Osteocyte (in vitro differentiated cells): ENCODE measurements at regions not wholly inside any gene's neighbourhood (a gene's known extent, or its start where the extent isn't known, plus 50 kb on each side); places are given as distances from the start of the nearest gene placed in this dataset.

ENCODE experiments used
- DNase-seq: peaks from one replicate; pipeline ENCODE4 v3.0.0; 2021; ENCODE audit warnings: mixed read lengths; ENCODE audit not compliant: unreplicated experiment; ENCODE audit errors: extremely low spot score
- H3K27ac Mint-ChIP-seq: one replicate; pipeline ENCODE4 v1.8.0; 2021; ENCODE audit warnings: mild to moderate bottlenecking, mixed read lengths; ENCODE audit not compliant: unreplicated experiment
- H3K27me3 Mint-ChIP-seq: one replicate; pipeline ENCODE4 v1.8.0; 2021; ENCODE audit warnings: mixed read lengths; ENCODE audit not compliant: unreplicated experiment
- H3K36me3 Mint-ChIP-seq: one replicate; pipeline ENCODE4 v1.8.0; 2021; ENCODE audit warnings: mixed read lengths; ENCODE audit not compliant: unreplicated experiment
- H3K4me1 Mint-ChIP-seq: one replicate; pipeline ENCODE4 v1.8.0; 2021; ENCODE audit warnings: mixed read lengths; ENCODE audit not compliant: unreplicated experiment
- H3K4me3 Mint-ChIP-seq: one replicate; pipeline ENCODE4 v1.8.0; 2021; ENCODE audit warnings: mild to moderate bottlenecking, moderate library complexity, mixed read lengths; ENCODE audit not compliant: unreplicated experiment
- H3K9me3 Mint-ChIP-seq: one replicate; pipeline ENCODE4 v1.8.0; 2021; ENCODE audit warnings: mixed read lengths; ENCODE audit not compliant: unreplicated experiment
- TF ChIP-seq, protein P1 (sequence below): fragments of 200-600 bp; sonication (generic); IDR thresholded peaks from 2 replicates; pipeline ENCODE4 v1.5.0; 2021; ENCODE audit warnings: antibody characterized with exemption, mild to moderate bottlenecking, moderate library complexity

DNA sequence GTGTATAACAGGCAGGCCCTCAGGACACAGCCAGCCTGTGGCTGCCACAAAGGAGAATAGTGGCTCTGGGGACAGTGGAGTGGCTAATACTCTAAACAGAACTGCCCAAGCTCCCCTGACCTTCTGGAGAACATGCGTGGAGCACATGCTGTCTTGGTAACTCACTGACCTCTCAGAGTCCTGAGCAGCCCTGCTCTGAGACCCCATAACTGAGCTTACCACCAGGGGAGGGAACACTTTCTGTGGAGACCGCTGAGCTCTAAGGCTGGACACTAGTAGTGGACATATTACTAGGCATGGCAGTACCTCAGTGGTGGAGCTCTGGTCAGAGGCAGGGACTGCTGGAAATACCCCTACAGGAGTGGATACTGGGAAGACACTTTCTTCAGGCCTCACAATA lies 60.2 kb upstream of the SPTLC1 start:
- H3K27ac Mint-ChIP-seq = no peak overlapping the region
- H3K9me3 Mint-ChIP-seq = peaks cover 4% of the 10 kb centered on the region
- TF ChIP-seq, protein P1, sequence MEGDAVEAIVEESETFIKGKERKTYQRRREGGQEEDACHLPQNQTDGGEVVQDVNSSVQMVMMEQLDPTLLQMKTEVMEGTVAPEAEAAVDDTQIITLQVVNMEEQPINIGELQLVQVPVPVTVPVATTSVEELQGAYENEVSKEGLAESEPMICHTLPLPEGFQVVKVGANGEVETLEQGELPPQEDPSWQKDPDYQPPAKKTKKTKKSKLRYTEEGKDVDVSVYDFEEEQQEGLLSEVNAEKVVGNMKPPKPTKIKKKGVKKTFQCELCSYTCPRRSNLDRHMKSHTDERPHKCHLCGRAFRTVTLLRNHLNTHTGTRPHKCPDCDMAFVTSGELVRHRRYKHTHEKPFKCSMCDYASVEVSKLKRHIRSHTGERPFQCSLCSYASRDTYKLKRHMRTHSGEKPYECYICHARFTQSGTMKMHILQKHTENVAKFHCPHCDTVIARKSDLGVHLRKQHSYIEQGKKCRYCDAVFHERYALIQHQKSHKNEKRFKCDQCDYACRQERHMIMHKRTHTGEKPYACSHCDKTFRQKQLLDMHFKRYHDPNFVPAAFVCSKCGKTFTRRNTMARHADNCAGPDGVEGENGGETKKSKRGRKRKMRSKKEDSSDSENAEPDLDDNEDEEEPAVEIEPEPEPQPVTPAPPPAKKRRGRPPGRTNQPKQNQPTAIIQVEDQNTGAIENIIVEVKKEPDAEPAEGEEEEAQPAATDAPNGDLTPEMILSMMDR = no peak
- peak; percentile 72 for DNase-seq
- H3K27me3 Mint-ChIP-seq = peaks cover 15% of the 10 kb centered on the region
- no peak overlapping the region for H3K4me3 Mint-ChIP-seq
- H3K36me3 Mint-ChIP-seq = no peaks in the 10 kb centered on the region
- H3K4me1 Mint-ChIP-seq = peaks cover 6% of the 10 kb centered on the region

DNA sequence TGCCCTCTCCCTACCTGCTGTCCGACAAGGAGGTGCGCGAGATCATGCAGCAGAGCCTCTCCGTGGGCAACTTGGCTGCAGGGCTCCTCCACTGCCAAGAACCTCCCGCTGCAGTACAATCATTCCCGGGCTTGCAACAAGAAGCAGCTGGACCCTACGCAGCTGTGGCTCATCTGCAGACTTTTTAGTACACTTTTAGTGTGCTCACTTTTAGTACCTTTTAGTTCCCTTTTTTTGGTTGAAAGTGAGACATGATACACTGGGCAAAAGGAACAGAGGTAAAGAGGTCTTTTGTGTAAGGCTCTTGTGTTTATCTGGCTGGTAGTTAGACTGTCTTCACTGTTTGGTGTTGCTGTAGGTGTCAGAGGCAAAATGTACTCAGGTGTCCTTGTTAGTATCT lies 58.1 kb upstream of the SPTLC1 start:
- TF ChIP-seq, protein P1 = no peak
- H3K27ac Mint-ChIP-seq = no peak overlapping the region
- no peak for DNase-seq
- H3K4me1 Mint-ChIP-seq = no peaks in the 10 kb centered on the region
- no peaks in the 10 kb centered on the region for H3K36me3 Mint-ChIP-seq
- no peak overlapping the region for H3K4me3 Mint-ChIP-seq
- H3K9me3 Mint-ChIP-seq = peaks cover 4% of the 10 kb centered on the region
- H3K27me3 Mint-ChIP-seq = peaks cover 20% of the 10 kb centered on the region

DNA sequence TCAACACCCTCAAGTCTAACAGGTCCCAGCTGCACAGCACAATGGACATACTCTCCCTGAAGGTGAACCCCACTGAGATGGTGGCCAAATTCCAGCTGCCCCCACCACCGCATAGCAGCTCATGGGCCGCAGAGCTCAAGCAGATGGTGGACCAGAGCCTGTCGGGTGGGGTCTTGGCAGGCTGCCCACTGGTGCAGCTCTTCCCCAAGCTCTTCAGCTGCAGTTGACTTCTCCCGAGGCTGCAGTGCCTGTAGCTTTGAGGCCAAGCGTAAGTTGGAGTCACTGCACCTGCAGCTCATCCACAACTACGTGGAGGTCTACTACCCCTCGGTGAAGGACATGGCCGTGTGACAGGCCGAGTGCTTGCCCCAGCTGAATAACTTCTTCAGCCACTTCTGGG lies 56.6 kb upstream of the SPTLC1 start:
- peak; percentile 69 for DNase-seq
- TF ChIP-seq, protein P1 = no peak
- Mint-ChIP-seq H3K4me1 (no peaks in the 10 kb centered on the region), H3K9me3 (peaks cover 4% of the 10 kb centered on the region), H3K27ac (no peak overlapping the region), H3K36me3 (no peaks in the 10 kb centered on the region), H3K27me3 (peaks cover 20% of the 10 kb centered on the region), H3K4me3 (no peak overlapping the region)

DNA sequence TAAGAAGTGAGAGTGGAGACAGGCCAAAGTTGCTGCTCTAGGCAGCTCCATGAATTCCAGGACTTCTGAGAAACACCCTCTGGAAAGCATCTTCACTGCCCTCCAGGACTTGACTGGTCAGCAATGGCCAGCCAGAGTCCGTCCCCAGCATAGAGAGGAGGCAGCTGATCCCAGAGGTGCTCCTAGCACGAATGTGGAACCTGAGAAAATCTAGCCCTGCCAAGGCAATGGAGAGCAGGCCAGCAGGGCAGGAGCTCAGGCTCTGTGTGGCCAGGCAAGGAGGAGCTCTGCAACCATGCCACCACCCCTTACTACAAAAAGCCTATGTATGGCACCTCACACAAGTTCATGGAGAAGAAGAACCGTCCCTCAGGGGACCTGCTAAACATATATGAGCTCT lies 56.1 kb upstream of the SPTLC1 start:
- no peaks in the 10 kb centered on the region for H3K4me1 Mint-ChIP-seq
- DNase-seq = no peak
- no peak overlapping the region for H3K4me3 Mint-ChIP-seq
- H3K27me3 Mint-ChIP-seq = peaks cover 20% of the 10 kb centered on the region
- TF ChIP-seq, protein P1 = no peak
- peaks cover 4% of the 10 kb centered on the region for H3K9me3 Mint-ChIP-seq
- H3K36me3 Mint-ChIP-seq = no peaks in the 10 kb centered on the region
- H3K27ac Mint-ChIP-seq = no peak overlapping the region

DNA sequence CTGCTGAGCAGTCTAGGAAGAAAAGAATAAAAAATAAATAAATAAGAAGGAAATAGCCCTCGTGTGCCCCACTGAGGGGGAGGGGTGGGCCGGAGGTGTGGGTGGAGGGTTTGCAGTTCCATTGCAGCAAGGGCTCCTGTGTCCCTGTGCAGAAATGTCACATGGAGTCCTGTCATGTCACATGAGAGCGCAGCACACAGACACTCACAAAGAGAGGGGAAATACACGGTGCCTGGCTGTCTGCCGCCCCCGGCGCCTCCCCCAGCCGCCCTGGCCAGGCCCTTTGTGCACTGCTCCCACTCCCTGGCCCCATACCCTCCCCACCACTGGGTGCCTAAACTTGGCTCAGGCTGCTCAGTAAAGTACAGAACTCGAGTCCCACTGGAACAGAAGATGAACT lies 55.6 kb upstream of the SPTLC1 start:
- Mint-ChIP-seq H3K36me3 (no peaks in the 10 kb centered on the region), H3K4me1 (no peaks in the 10 kb centered on the region), H3K27ac (no peak overlapping the region), H3K4me3 (no peak overlapping the region), H3K27me3 (peaks cover 20% of the 10 kb centered on the region), H3K9me3 (peaks cover 4% of the 10 kb centered on the region)
- peak; percentile 83 for DNase-seq
- TF ChIP-seq, protein P1 = no peak
